ENCODE measurements at regions not wholly inside any gene's neighbourhood (a gene's known extent, or its start where the extent isn't known, plus 50 kb on each side); places are given as distances from the start of the nearest gene placed in this dataset.

DNA sequence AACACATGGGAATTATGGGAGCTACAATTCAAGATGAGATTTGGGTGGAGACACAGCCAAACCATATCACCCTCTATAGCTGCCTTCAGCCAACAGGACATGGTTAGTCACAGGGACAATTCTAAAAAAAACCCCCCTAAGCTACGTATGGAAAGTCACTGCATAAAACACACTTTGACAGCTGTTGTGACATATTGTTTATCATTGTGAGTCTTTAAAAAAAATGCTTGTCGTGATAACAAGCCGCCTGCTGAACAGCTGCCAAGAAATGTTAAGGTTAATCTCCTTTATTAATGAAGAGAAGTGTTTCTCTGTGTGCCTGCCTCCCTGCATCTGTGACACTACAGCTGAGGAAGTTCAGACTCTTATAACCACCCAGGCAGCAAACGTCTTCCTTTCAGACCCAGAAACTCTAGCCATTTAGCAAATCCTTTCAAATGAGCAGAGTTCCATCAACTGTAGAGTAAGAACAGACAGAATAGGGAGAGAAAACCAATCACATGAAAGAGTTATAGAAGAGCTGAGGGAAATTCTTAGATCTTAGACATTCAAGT lies 1459.6 kb upstream of the TMEM132C start:
- Mint-ChIP-seq H3K4me1 (ENCODE audit: low read depth) (no peaks in the 10 kb centered on the region), H3K36me3 (ENCODE audit: insufficient read depth) (no peaks in the 10 kb centered on the region)

DNA sequence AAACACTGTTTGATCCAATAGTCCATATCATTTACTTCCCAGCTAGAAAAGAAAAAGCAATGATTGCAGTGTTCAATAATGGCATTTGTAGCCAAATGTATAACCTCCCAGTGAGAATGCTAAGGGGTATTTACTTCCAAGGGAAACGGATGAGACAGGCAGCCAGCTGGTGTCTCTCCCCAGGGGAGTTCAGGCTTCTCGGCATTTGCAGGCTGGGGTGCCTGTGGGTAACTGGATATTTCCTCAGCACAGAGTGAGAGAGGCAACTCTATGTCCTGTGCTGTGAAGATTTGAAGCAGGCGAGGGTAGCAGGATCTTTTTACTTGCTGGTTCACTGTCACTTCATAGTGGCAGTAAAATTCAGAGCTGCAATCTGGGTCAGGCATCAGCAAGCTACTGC lies 1455.6 kb upstream of the TMEM132C start:
- Mint-ChIP-seq H3K9me3 (ENCODE audit: low read depth) (no peaks in the 10 kb centered on the region), H3K27me3 (peaks cover 11% of the 10 kb centered on the region), H3K27ac (no peak overlapping the region), H3K36me3 (ENCODE audit: insufficient read depth) (no peaks in the 10 kb centered on the region), H3K4me3 (ENCODE audit: low read depth) (no peak overlapping the region), H3K4me1 (ENCODE audit: low read depth) (no peaks in the 10 kb centered on the region)
- TF ChIP-seq, protein P1, sequence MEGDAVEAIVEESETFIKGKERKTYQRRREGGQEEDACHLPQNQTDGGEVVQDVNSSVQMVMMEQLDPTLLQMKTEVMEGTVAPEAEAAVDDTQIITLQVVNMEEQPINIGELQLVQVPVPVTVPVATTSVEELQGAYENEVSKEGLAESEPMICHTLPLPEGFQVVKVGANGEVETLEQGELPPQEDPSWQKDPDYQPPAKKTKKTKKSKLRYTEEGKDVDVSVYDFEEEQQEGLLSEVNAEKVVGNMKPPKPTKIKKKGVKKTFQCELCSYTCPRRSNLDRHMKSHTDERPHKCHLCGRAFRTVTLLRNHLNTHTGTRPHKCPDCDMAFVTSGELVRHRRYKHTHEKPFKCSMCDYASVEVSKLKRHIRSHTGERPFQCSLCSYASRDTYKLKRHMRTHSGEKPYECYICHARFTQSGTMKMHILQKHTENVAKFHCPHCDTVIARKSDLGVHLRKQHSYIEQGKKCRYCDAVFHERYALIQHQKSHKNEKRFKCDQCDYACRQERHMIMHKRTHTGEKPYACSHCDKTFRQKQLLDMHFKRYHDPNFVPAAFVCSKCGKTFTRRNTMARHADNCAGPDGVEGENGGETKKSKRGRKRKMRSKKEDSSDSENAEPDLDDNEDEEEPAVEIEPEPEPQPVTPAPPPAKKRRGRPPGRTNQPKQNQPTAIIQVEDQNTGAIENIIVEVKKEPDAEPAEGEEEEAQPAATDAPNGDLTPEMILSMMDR (IDR thresholded peaks at IDR 0.05; ENCODE audit: unreplicated experiment), result no peak
- DNase-seq (ENCODE audit: low spot score, unreplicated experiment), result no peak

More for the DNA sequence above, 1459.6 kb upstream of the TMEM132C start:
- no peak for DNase-seq (ENCODE audit: low spot score, unreplicated experiment)
- peaks cover 15% of the 10 kb centered on the region for H3K27me3 Mint-ChIP-seq
- TF ChIP-seq, protein P1 (IDR thresholded peaks at IDR 0.05; ENCODE audit: unreplicated experiment), result no peak
- no peak overlapping the region for H3K4me3 Mint-ChIP-seq (ENCODE audit: low read depth)
- H3K27ac Mint-ChIP-seq, result no peak overlapping the region
- no peaks in the 10 kb centered on the region for H3K9me3 Mint-ChIP-seq (ENCODE audit: low read depth)

DNA sequence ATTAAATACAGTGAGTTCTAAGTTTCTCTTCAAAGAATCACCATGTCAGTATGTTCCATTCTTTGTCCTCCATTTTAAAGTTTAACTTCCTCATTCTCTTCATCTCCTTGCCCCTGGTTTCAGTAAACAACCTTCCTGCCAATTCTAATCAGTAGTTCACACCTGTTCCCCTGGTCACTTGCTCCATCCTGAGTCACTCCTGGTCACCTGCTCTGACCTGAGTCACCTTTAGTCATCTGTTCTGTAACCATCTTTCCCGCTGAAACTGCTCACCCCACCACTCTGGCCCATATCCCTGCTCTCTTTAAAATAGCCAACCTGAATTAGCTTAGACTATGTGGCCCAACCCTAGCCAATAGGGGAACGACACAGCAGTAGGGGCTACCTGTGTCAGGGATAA lies 1447.4 kb upstream of the TMEM132C start:
- Mint-ChIP-seq H3K4me3 (ENCODE audit: low read depth) (no peak overlapping the region), H3K27me3 (peaks cover 6% of the 10 kb centered on the region), H3K9me3 (ENCODE audit: low read depth) (peaks cover 26% of the 10 kb centered on the region), H3K36me3 (ENCODE audit: insufficient read depth) (no peaks in the 10 kb centered on the region), H3K4me1 (ENCODE audit: low read depth) (no peaks in the 10 kb centered on the region), H3K27ac (no peak overlapping the region)
- DNase-seq (ENCODE audit: low spot score, unreplicated experiment), result no peak
- TF ChIP-seq, protein P1 (IDR thresholded peaks at IDR 0.05; ENCODE audit: unreplicated experiment), result no peak

- TF ChIP-seq, protein P1 (IDR thresholded peaks at IDR 0.05; ENCODE audit: unreplicated experiment), result no peak
- Mint-ChIP-seq H3K9me3 (ENCODE audit: low read depth) (peaks cover 27% of the 10 kb centered on the region), H3K27me3 (peaks cover 51% of the 10 kb centered on the region), H3K4me1 (ENCODE audit: low read depth) (peaks cover 2% of the 10 kb centered on the region), H3K27ac (no peak overlapping the region), H3K36me3 (ENCODE audit: insufficient read depth) (no peaks in the 10 kb centered on the region), H3K4me3 (ENCODE audit: low read depth) (no peak overlapping the region)
- DNase-seq (ENCODE audit: low spot score, unreplicated experiment), result no peak
Observed at GRCh38 chr12:126830778-126831680, 1435.9 kb upstream of the TMEM132C start.

- no peak for DNase-seq (ENCODE audit: low spot score, unreplicated experiment)
- no peaks in the 10 kb centered on the region for H3K4me1 Mint-ChIP-seq (ENCODE audit: low read depth)
- TF ChIP-seq, protein P1 (IDR thresholded peaks at IDR 0.05; ENCODE audit: unreplicated experiment), result no peak
- H3K9me3 Mint-ChIP-seq (ENCODE audit: low read depth), result peaks cover 40% of the 10 kb centered on the region
- H3K27me3 Mint-ChIP-seq, result peaks cover 1% of the 10 kb centered on the region
- no peak overlapping the region for H3K4me3 Mint-ChIP-seq (ENCODE audit: low read depth)
- H3K36me3 Mint-ChIP-seq (ENCODE audit: insufficient read depth), result no peaks in the 10 kb centered on the region
- no peak overlapping the region for H3K27ac Mint-ChIP-seq
Observed at GRCh38 chr12:126837697-126838096, 1429.3 kb upstream of the TMEM132C start.

All from progenitor cell of endocrine pancreas (in vitro differentiated cells).